CD14-positive monocyte (primary cell): ENCODE measurements at regions not wholly inside any gene's neighbourhood (a gene's known extent, or its start where the extent isn't known, plus 50 kb on each side); places are given as distances from the start of the nearest gene placed in this dataset.

Experiments
- DNase-seq, 3 donors: peaks; one replicate each; pipeline ENCODE4 v3.0.0-alpha.2; 2011 to 2022
- H2AFZ ChIP-seq: 2 replicates; pipeline ENCODE4 v1.6.0; 2012; ENCODE audit warnings: mild to moderate bottlenecking, low read depth, low read length, inconsistent platforms; ENCODE audit not compliant: insufficient read depth, poor library complexity, severe bottlenecking
- H3K27ac ChIP-seq, 2 donors: 1 replicate in 1 of 2; 2 replicates in 1 of 2; pipeline ENCODE4 v1.5.1; 2012 to 2013; ENCODE audit warnings: low read length in 2 of 2, control low read depth in 1 of 2, inconsistent platforms in 1 of 2, low read depth in 1 of 2, mild to moderate bottlenecking in 1 of 2
- H3K27me3 ChIP-seq, 2 donors: one replicate each; pipeline versions ENCODE4 v1.6.0 to v1.6.1; 2011 to 2013; ENCODE audit warnings: low read length in 2 of 2; ENCODE audit not compliant: control insufficient read depth in 2 of 2, insufficient read depth in 2 of 2
- H3K36me3 ChIP-seq, 2 donors: replicated peaks in 1 of 2; 1 replicate in 1 of 2; 2 replicates in 1 of 2; pipeline versions ENCODE4 v1.5.1 to v1.6.1; 2012 to 2013; ENCODE audit warnings: low read length in 2 of 2, control low read depth in 1 of 2, inconsistent platforms in 1 of 2, mild to moderate bottlenecking in 1 of 2; ENCODE audit not compliant: insufficient read depth in 2 of 2, control insufficient read depth in 1 of 2
- H3K4me1 ChIP-seq, 2 donors: 1 replicate in 1 of 2; 2 replicates in 1 of 2; pipeline versions ENCODE4 v1.5.1 to v1.6.1; 2012 to 2013; ENCODE audit warnings: low read length in 2 of 2, control low read depth in 1 of 2, inconsistent platforms in 1 of 2, mild to moderate bottlenecking in 1 of 2, moderate library complexity in 1 of 2; ENCODE audit not compliant: insufficient read depth in 2 of 2, control insufficient read depth in 1 of 2
- H3K4me2 ChIP-seq: replicated peaks from 2 replicates; pipeline ENCODE3; 2012; ENCODE audit warnings: low read length, moderate library complexity, mild to moderate bottlenecking; ENCODE audit not compliant: poor library complexity, severe bottlenecking; ENCODE audit errors: extremely low read depth
- H3K4me3 ChIP-seq, 3 experiments: fragments of 200-600 bp in 1 of 3; sonication (generic) in 1 of 3; replicated peaks in 1 of 3; 1 replicate in 2 of 3; 2 replicates in 1 of 3; pipeline ENCODE4 v1.5.1; 2011 to 2013; ENCODE audit warnings: low read length in 3 of 3, mild to moderate bottlenecking in 3 of 3, control low read depth in 2 of 3, low read depth in 2 of 3, inconsistent platforms in 1 of 3, moderate library complexity in 1 of 3
- H3K79me2 ChIP-seq: 2 replicates; pipeline ENCODE4 v1.6.0; 2012; ENCODE audit warnings: mild to moderate bottlenecking, control low read depth, inconsistent platforms, low read length, moderate library complexity; ENCODE audit not compliant: insufficient read depth
- H3K9ac ChIP-seq: 2 replicates; pipeline ENCODE4 v1.6.0; 2017; ENCODE audit warnings: low read length, mild to moderate bottlenecking; ENCODE audit not compliant: insufficient read depth, poor library complexity, severe bottlenecking
- H3K9me3 ChIP-seq, 2 donors: replicated peaks in 1 of 2; 1 replicate in 1 of 2; 2 replicates in 1 of 2; pipeline versions ENCODE4 v1.5.1 to v1.6.1; 2012 to 2013; ENCODE audit warnings: low read length in 2 of 2, control low read depth in 1 of 2; ENCODE audit not compliant: control insufficient read depth in 1 of 2, insufficient read depth in 1 of 2
- H4K20me1 ChIP-seq: 2 replicates; pipeline ENCODE4 v1.6.0; 2012; ENCODE audit warnings: mild to moderate bottlenecking, low read length, control low read depth, moderate library complexity; ENCODE audit not compliant: insufficient read depth
- H3K27ac Mint-ChIP-seq, 7 donors: one replicate each; pipeline ENCODE4 v1.8.0; 2020; ENCODE audit warnings: mild to moderate bottlenecking in 7 of 7, mixed read lengths in 7 of 7, moderate library complexity in 6 of 7, inconsistent platforms in 2 of 7
- H3K27me3 Mint-ChIP-seq, 3 donors: one replicate each; pipeline ENCODE4 v1.8.0; 2021 to 2022; ENCODE audit warnings: low read depth in 3 of 3, mild to moderate bottlenecking in 3 of 3, mixed read lengths in 3 of 3, moderate library complexity in 3 of 3, inconsistent platforms in 1 of 3
- H3K36me3 Mint-ChIP-seq, 2 donors: one replicate each; pipeline ENCODE4 v1.8.0; 2020; ENCODE audit warnings: mixed read lengths in 2 of 2, inconsistent platforms in 1 of 2, mild to moderate bottlenecking in 1 of 2
- H3K4me1 Mint-ChIP-seq: one replicate; pipeline ENCODE4 v1.8.0; 2020; ENCODE audit warnings: mild to moderate bottlenecking, mixed read lengths
- H3K4me3 Mint-ChIP-seq, 2 donors: one replicate each; pipeline ENCODE4 v1.8.0; 2020; ENCODE audit warnings: mild to moderate bottlenecking in 2 of 2, mixed read lengths in 2 of 2, moderate library complexity in 1 of 2
- H3K9me3 Mint-ChIP-seq, 7 donors: one replicate each; pipeline ENCODE4 v1.8.0; 2020 to 2022; ENCODE audit warnings: mixed read lengths in 7 of 7, mild to moderate bottlenecking in 6 of 7, moderate library complexity in 6 of 7, inconsistent platforms in 2 of 7
- WGBS: methylation state at CpG from one replicate; pipeline ENCODE4 v1.1.5; 2013; ENCODE audit warnings: missing lambda C conversion rate; ENCODE audit not compliant: insufficient coverage; 5-methylcytosine and 5-hydroxymethylcytosine counted together
- intact Hi-C, 2 donors: fragments of 100-400 bp; cut with micrococcal nuclease; formaldehyde crosslinking; loops; one replicate each; pipeline versions ENCODE4 v1.15.0 to v1.15.1; 2023
- TF ChIP-seq, protein P1 (sequence below): fragments of 200-600 bp; IDR thresholded peaks from one replicate; pipeline ENCODE4 v1.8.0; 2022; ENCODE audit warnings: antibody characterized with exemption, mild to moderate bottlenecking

DNA sequence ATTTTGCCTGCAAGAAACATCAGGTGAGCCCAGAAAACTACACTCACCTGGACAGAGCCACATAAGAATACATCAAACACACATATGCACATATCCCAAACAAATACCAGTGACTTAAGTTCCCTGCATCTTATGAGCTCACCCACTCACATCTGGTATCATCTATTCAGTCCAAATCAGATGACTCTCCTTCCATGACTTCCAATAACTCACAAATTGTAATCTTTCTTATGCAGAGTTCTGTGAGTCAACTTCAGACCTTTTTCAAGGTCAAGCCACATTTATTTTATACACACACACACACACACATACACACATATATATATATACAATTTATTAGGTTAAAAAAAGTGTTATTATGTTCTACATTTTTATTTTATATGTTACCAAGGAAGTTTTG lies 1711.9 kb upstream of the CDH9 start:
- Histone ChIP-seq H2AFZ (no peak overlapping the region), H3K4me1 (no peaks in the 10 kb centered on the region), H3K9me3 (peaks cover 2 to 8% of the 10 kb centered on the region in 2 donors), H4K20me1 (no peaks in the 10 kb centered on the region), H3K9ac (no peak overlapping the region), H3K79me2 (no peaks in the 10 kb centered on the region), H3K4me3 (no peak overlapping the region), H3K27me3 (no peaks in the 10 kb centered on the region), H3K4me2 (no peak overlapping the region), H3K36me3 (no peaks in the 10 kb centered on the region), H3K27ac (no peak overlapping the region)
- Mint-ChIP-seq H3K27ac (no peak overlapping the region), H3K4me3 (no peak overlapping the region), H3K27me3 (peaks cover 0 to 3% (median 0%) of the 10 kb centered on the region in 3 donors), H3K36me3 (no peaks in the 10 kb centered on the region), H3K4me1 (peaks cover 3% of the 10 kb centered on the region), H3K9me3 (peaks cover 0 to 9% (median 3%) of the 10 kb centered on the region in 7 donors)
- no peak for DNase-seq
- intact Hi-C loops: no loop called here
- TF ChIP-seq, protein P1, sequence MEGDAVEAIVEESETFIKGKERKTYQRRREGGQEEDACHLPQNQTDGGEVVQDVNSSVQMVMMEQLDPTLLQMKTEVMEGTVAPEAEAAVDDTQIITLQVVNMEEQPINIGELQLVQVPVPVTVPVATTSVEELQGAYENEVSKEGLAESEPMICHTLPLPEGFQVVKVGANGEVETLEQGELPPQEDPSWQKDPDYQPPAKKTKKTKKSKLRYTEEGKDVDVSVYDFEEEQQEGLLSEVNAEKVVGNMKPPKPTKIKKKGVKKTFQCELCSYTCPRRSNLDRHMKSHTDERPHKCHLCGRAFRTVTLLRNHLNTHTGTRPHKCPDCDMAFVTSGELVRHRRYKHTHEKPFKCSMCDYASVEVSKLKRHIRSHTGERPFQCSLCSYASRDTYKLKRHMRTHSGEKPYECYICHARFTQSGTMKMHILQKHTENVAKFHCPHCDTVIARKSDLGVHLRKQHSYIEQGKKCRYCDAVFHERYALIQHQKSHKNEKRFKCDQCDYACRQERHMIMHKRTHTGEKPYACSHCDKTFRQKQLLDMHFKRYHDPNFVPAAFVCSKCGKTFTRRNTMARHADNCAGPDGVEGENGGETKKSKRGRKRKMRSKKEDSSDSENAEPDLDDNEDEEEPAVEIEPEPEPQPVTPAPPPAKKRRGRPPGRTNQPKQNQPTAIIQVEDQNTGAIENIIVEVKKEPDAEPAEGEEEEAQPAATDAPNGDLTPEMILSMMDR: no peak

DNA sequence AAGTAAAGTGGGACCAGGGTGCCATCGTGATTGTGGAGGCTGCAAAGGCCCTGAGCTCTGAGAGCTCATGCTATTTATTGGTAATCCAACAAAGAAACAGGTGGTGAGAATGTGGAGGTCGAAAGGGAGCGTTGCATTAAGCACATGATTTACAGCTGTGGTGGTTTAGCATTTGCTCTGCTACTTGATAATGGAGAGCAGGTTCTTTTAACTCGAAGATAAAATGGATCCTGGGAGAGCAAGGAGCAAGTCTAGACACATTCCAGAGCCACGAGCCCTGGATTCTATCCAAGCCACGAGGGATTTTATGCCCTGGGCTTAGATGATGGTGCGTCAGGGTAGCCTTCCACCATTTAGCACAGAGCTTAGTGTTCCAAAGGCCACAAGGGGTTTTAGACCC lies 1710.1 kb upstream of the CDH9 start:
- no peaks in the 10 kb centered on the region for H3K36me3 ChIP-seq
- H3K27me3 Mint-ChIP-seq: peaks cover 0 to 3% (median 0%) of the 10 kb centered on the region in 3 donors
- TF ChIP-seq, protein P1: no peak
- H3K9me3 Mint-ChIP-seq: peaks cover 0 to 9% (median 3%) of the 10 kb centered on the region in 7 donors
- H3K4me1 ChIP-seq: no peaks in the 10 kb centered on the region
- no peaks in the 10 kb centered on the region for H3K27me3 ChIP-seq
- no peaks in the 10 kb centered on the region for H3K79me2 ChIP-seq
- 97% methylated on average over 7 of the region's 7 CpGs for WGBS
- H3K36me3 Mint-ChIP-seq: no peaks in the 10 kb centered on the region
- H2AFZ ChIP-seq: no peak overlapping the region
- H3K4me1 Mint-ChIP-seq: peaks cover 3% of the 10 kb centered on the region
- H4K20me1 ChIP-seq: no peaks in the 10 kb centered on the region
- no peak overlapping the region for H3K9ac ChIP-seq
- H3K27ac Mint-ChIP-seq: no peak overlapping the region
- no peak for DNase-seq
- H3K27ac ChIP-seq: no peak overlapping the region
- no peak overlapping the region for H3K4me3 Mint-ChIP-seq
- peaks cover 0 to 8% of the 10 kb centered on the region in 2 donors for H3K9me3 ChIP-seq
- H3K4me3 ChIP-seq: no peak overlapping the region
- H3K4me2 ChIP-seq: no peak overlapping the region
- intact Hi-C loops: no loop called here
